GM21528 (cell line): ENCODE measurements at regions not wholly inside any gene's neighbourhood (a gene's known extent, or its start where the extent isn't known, plus 50 kb on each side); places are given as distances from the start of the nearest gene placed in this dataset.
"Not testable (repeated sequence)": the region's sequence is repeated elsewhere in the genome, so short reads cannot be mapped to it uniquely, and the experiment has no call there.

Experiments used
- ATAC-seq: cut with Tn5 transposase; IDR thresholded peaks from one replicate; pipeline ENCODE4 v1.9.1; 2021; ENCODE audit warnings: mild to moderate bottlenecking, moderate library complexity; ENCODE audit not compliant: unreplicated experiment, low FRiP score

DNA sequence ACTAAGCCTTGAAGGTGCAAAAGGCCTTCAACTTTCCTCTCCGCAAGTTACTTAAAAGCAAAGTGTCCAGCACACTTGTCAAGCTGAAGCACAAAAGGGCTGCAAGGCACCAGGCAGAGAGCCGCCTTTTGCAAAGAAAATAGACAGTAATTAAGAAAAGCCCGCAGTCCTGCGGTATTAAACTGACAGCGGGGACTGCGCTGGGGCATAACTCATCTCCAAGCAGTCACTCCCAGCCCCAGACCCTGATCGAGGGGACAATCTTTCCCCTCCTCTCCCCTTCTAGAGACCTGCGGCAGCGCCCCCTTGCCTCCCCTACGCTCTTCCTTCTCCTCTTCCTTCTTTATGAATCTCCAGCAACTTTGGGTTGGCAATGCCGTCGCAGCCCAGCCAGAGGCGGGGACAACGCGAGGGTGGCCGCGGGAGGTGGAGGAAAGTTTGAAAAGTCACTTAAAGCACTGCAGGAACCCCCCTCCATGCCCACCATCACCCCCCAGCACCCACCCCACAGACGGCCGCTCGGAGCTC is 200.9 kb upstream of the CAND1 start:
- no peak for ATAC-seq

DNA sequence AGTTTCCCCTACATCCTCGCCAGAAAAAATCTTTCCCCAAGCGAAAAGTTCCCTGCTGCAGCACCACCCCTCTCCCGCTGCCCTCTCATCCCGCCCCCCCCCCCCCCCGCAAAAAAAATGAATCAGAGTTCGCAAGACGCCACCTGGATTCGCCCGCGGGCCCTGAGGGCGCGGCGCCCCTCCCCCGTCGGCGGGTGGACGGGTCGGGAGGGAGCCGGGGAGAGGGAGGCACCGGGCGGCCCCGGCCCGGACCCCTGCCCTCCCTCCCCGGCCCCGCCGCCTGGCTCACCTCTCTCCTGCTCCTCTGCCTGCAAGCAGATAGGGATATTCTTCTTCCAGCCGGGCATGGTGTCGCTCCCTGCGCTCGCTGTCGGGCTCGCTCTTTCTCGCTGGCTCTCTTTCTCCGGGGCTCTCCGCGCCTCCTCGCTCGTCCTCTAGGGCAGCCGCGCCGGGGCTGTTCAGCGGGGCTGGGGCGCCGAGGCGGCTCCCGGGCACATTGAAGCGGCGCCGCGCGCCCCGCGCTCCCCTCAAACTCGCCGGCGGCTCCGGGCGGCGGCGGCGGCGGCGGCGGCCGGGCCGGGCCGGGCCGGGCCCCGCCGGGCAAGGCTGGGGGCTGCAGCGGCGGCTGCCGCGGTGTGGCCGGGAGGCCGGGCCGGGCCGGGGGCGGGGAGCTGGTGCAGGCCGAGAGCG is 200.3 kb upstream of the CAND1 start:
- peak; percentile 70 for ATAC-seq

DNA sequence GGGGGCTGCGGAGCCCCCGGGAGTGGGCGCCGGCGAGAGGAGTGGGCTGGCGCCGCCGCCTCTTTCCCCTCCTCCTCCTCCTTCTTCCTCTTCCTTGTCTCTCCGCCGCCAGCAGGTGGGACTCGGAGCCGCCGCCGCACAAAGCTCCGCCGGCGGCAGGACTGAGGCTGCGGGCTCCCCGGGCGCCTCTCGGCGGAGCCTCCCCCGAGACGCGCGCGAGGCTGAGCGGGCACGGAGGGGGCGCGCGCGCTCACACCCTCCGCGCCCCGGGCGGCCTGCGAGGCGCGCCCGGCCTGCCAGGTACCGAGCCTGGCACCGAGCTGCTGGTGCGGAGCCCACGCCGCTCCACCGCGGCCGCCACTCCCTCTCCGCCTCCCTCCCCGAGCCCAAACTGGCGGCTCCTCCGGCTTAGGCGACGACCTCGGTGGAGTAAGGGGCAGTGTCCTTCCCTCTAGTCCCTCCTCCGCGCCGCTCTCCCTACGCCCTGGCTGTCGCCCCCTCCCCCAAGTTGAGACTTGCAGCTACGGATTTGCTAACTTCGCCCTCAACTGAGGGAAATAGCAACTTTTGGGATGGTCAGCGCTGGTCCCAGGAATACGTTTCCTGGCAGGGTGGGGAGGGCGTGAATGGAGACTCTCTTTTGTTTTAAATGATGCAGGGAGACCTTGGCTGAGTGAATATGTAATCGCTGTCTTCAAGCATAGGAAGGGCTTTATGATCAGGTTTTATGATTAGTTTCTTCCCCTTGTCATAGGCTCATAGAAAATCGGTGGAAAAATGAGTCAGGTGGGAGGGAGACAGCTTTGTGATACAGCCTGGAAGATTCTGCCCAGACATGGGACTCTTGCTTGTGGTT is 199.5 kb upstream of the CAND1 start:
- ATAC-seq: peak; percentile 79

DNA sequence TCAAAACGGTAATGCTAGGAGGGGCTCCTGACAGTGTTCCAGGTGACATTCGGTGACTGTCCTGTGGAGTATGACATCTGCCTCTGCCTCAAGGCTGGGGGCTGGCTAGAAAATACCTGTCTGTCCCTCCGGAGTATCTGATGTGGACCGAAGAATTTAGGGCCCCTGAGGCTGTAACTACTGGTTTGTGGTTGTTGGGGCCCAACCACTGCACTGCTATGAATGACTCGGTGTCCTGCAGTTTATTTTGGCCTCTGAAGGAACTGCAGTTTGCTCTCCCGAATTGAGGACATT is 198.9 kb upstream of the CAND1 start:
- no peak for ATAC-seq

DNA sequence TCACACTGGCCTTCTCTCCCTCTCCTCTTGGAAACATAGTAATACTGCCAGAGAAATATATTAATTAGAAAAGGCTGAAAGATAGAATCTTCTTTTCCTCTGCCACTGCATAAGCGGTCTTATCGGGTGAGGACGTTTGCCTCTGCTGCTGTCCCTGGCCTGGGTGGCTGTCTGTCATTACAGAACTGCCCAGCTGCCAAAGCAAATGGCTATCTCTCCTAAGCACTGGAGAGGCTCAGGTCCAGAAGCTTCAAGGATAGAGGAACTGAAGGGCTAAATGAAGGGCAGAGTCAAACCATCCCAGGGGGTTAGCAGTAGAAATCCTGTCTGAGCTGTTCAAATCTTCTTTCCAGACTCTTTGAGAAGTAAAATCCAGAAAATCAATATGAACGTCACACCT is 198.6 kb upstream of the CAND1 start:
- no peak for ATAC-seq

DNA sequence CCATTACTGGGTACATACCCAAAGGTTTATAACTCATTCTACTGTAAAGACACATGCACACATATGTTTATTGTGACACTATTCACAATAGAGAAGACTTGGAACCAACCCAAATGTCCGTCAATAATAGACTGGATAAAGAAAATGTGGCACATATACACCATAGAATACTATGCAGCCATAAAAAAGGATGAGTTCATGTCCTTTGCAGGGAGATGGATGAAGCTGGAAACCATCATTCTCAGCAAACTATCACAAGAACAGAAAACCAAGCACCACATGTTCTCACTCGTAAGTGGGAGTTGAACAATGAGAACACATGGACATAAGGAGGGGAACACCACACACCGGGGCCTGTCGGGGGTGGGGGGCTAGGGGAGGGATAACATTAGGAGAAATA is 196.9 kb upstream of the CAND1 start:
- ATAC-seq: not testable (repeated sequence)

GRCh38 chr12:67073336-67073735 is 195.8 kb upstream of the CAND1 start:
- ATAC-seq: no peak

DNA sequence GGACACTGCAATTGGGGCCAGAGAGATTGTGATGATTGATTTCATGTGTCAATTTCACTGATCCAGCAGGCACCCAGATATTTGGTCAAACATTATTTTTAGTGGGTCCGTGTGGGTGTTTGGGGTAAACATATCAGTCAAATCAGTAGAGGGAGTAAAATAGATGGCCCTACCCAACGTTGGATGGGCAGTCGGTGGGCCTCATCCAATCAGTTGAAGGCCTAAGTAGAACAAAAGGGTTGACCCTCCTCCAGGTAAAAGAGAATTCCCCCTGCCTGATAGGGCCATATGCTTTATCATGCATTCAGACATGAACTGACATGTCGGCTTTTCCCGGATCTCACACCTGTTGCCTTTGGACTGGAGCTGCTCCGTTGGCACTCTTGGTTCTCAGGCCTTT is 195.1 kb upstream of the CAND1 start:
- no peak for ATAC-seq

DNA sequence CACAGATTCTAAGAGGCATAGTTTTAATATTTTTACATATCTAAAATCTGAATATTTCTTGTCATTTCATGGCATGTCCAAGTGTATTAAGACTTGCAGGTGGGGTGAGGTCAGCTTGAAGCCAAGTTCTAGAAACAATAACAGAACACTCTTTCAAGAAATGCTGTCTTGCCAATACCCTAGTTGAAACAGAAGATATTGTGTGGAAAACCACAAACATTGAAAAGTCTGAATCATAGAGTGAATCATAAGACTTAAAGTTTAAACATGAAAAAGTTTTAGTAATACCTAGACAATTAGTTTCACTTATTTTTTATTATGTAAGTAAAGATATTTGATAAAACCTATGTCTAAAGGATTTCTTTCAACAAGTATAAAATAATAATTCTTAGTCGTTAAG is 191.5 kb upstream of the CAND1 start:
- ATAC-seq: no peak

DNA sequence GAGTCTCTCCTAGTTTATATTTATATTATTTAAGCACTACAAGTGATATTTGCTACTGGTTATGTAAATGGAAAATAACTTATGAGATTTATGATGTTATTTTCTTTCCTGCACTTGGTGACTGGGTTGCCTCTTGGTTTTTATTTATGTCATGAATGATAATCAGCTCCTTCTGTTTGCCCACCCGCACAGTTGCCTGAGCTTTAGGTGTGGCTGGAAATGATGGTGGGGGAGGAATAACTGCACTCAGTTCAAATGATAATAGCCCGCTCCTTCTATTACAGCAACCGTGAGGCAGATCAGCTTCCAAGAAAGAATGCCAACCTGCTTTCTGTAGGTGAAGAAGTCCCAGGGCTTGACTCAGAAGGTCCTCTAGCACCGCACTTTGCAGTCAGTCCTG is 190.2 kb upstream of the CAND1 start:
- ATAC-seq: no peak

- ATAC-seq: no peak
Observed at GRCh38 chr12:67080637-67081036, 188.5 kb upstream of the CAND1 start.

GRCh38 chr12:67082221-67082620 is 186.9 kb upstream of the CAND1 start:
- no peak for ATAC-seq

DNA sequence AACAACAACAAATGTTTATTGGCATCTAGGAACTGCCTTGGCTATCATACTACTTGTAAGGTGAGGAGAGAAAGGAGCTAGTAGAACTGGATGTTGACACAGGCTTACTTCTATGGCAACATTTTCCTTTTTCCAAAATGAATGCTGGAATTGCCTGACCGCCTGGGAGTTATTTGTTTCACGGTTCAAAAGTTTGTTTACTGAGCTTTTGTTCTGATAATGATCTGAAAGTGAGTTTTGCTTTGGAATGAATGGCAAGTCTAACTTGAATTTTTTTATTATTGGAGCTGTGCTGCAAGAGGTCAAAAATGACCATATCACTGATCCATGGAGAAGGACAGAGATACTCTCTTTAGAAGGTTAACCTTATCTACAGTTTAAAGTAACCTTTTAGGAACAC is 183.5 kb upstream of the CAND1 start:
- no peak for ATAC-seq

DNA sequence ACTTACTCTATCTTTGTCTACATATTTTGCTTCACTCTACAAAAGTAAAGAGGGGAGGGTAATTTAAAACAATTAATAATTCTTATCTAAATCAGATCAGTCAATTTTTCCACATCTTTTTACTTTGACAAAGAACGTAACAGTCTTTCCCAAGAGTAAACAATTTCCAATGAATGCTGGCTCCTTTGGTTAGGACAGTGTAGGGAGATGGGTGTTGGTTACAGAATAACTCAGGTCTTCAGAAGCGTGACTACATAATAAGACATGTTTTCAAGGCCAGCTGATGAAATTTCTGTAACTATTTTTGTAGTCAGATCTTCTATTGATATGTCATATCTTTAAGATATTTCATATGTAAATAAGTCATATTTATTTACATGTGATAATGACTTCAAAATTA is 183.0 kb upstream of the CAND1 start:
- ATAC-seq: no peak

- ATAC-seq: no peak
Observed at GRCh38 chr12:67088401-67089118, 180.6 kb upstream of the CAND1 start.

DNA sequence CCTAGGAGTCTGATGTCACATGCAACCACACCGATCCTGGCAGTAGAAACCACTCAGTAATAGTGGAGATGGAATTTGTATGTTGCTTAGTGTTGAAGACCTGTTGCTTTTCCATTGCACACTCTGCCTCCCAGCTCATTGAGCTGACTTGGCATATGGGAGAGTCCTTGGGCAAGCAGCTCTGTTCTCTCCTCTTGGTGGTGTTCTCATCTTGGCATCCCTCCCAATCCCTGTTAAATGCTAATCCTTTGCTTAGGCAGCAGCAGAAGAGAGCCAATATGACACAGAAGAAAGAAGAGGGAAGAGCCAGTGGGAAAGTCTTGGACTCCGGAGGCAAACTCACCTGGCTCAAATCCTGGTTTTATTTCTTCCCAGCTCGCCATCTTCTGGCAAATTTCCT is 178.0 kb upstream of the CAND1 start:
- no peak for ATAC-seq

GRCh38 chr12:67091678-67092077 is 177.5 kb upstream of the CAND1 start:
- ATAC-seq: no peak

GRCh38 chr12:67092934-67093333 is 176.2 kb upstream of the CAND1 start:
- ATAC-seq: not testable (repeated sequence)

GRCh38 chr12:67096533-67097318 is 172.4 kb upstream of the CAND1 start:
- ATAC-seq: no peak

DNA sequence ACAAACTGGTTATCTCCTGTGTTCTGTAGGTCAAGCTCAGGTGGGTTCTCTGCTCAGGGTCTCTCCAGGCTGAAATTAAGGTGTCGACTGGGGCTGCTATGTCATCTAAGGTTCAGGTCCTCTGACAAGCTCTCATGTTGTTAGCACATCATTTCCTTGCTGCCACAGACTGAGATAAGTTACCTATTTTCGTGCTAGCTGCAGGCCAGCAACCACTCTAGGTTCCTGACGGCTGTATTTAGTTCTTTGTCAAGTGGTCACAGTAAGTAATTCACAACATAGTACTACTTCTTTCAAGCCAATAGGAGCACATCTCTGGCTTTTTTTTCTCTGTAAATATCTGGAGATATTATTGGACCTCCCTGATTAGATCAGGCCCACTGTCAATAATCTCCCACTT is 169.3 kb upstream of the CAND1 start:
- no peak for ATAC-seq

DNA sequence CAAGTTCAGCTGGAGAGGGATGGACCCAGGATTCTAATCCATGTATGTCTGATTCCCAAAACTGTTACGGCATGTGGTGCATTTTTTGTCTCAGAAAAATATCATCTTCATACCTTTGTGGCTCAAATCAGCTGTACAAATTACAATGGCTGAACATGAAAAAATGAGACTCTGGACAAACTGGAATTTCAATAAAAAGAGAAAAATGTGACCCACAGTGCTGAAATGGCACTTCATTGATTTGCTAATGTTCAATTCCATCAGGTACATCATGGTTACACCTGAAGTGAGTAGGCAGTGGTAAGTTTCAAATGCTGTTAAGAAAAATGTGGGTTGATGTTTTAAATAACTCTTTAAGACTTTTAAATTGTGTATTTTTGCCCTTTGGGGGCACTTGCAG is 165.6 kb upstream of the CAND1 start:
- no peak for ATAC-seq
